ENCODE measurements at regions not wholly inside any gene's neighbourhood (a gene's known extent, or its start where the extent isn't known, plus 50 kb on each side); places are given as distances from the start of the nearest gene placed in this dataset.

DNA sequence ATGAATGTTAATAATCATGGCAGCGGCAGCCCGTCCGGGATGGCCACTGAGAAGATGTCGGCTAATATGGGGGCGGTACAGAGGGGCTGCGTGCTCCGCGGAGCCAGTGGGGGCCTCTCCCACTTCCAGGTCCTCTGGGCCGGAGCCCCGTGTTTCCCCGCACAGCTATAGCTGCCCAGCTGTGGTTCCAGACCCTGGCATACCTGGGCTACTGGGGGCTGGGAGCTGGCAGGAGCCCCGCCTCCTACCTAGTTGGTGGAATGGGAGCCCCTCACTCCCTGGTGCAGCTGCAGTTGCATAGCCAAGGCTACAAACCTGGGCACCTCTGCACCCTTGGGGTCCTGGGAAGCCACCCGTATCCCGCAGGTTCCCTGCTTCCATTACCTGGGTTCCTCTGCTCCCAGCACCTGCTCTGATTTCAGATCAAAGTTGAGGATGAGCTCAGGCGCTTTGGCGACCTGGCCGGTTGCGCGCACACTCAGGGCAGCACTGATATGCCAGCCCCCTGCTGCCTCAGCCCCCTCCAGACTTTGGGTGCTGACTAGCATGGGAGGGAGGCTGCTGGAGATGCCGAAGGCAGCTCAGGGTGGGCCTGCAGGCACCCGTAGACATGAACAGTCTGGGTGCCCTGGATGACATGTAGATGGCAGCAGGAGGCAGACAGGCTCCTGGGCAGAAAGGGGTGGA lies 236.5 kb upstream of the SEMA3D start:
- Histone ChIP-seq H3K9me3 (ENCODE audit: insufficient read depth, low read length, severe bottlenecking) (no peaks in the 10 kb centered on the region), H4K20me1 (ENCODE audit: insufficient read depth, low read length) (no peaks in the 10 kb centered on the region), H3K4me2 (ENCODE audit: insufficient read depth, low read length) (no peak overlapping the region), H3K9ac (ENCODE audit: low read depth, low read length) (no peak overlapping the region), H3K4me3 (ENCODE audit: low read depth in 1 of 2, low read length in 2 of 2) (no peak overlapping the region), H2AFZ (ENCODE audit: low read depth, low read length) (no peak overlapping the region), H3K27me3 (ENCODE audit: insufficient read depth, low read length, poor library complexity) (no peaks in the 10 kb centered on the region), H3K4me1 (ENCODE audit: insufficient read depth, low read length) (no peaks in the 10 kb centered on the region), H3K27ac (ENCODE audit: low read length) (no peak overlapping the region), H3K79me2 (ENCODE audit: insufficient read depth, low read length) (no peaks in the 10 kb centered on the region), H3K36me3 (ENCODE audit: insufficient read depth, low read length) (no peaks in the 10 kb centered on the region)
- no peak for DNase-seq
- no peak for TF ChIP-seq EZH2 (IDR thresholded peaks at IDR 0.05; ENCODE audit: borderline replicate concordance, low read depth, low read length, severe bottlenecking)
- TF ChIP-seq, protein P1, sequence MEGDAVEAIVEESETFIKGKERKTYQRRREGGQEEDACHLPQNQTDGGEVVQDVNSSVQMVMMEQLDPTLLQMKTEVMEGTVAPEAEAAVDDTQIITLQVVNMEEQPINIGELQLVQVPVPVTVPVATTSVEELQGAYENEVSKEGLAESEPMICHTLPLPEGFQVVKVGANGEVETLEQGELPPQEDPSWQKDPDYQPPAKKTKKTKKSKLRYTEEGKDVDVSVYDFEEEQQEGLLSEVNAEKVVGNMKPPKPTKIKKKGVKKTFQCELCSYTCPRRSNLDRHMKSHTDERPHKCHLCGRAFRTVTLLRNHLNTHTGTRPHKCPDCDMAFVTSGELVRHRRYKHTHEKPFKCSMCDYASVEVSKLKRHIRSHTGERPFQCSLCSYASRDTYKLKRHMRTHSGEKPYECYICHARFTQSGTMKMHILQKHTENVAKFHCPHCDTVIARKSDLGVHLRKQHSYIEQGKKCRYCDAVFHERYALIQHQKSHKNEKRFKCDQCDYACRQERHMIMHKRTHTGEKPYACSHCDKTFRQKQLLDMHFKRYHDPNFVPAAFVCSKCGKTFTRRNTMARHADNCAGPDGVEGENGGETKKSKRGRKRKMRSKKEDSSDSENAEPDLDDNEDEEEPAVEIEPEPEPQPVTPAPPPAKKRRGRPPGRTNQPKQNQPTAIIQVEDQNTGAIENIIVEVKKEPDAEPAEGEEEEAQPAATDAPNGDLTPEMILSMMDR (IDR thresholded peaks at IDR 0.05; ENCODE audit: borderline replicate concordance, extremely low read depth, low read length, poor library complexity, severe bottlenecking): no peak
- no peak for ATAC-seq (ENCODE audit: insufficient read depth, low read depth)

GRCh38 chr7:85415743-85416142 lies 228.9 kb upstream of the SEMA3D start:
- no peaks in the 10 kb centered on the region for H3K27me3 ChIP-seq (ENCODE audit: insufficient read depth, low read length, poor library complexity)
- DNase-seq (no peak), ATAC-seq (ENCODE audit: insufficient read depth, low read depth) (no peak)
- no peak overlapping the region for H2AFZ ChIP-seq (ENCODE audit: low read depth, low read length)
- TF ChIP-seq, protein P1 (IDR thresholded peaks at IDR 0.05; ENCODE audit: borderline replicate concordance, extremely low read depth, low read length, poor library complexity, severe bottlenecking): no peak
- TF ChIP-seq EZH2 (IDR thresholded peaks at IDR 0.05; ENCODE audit: borderline replicate concordance, low read depth, low read length, severe bottlenecking): no peak
- no peak overlapping the region for H3K27ac ChIP-seq (ENCODE audit: low read length)
- no peaks in the 10 kb centered on the region for H3K9me3 ChIP-seq (ENCODE audit: insufficient read depth, low read length, severe bottlenecking)
- no peak overlapping the region for H3K9ac ChIP-seq (ENCODE audit: low read depth, low read length)
- H3K4me3 ChIP-seq (ENCODE audit: low read depth in 1 of 2, low read length in 2 of 2): no peak overlapping the region
- no peaks in the 10 kb centered on the region for H3K4me1 ChIP-seq (ENCODE audit: insufficient read depth, low read length)
- no peaks in the 10 kb centered on the region for H3K79me2 ChIP-seq (ENCODE audit: insufficient read depth, low read length)
- no peaks in the 10 kb centered on the region for H3K36me3 ChIP-seq (ENCODE audit: insufficient read depth, low read length)
- H4K20me1 ChIP-seq (ENCODE audit: insufficient read depth, low read length): no peaks in the 10 kb centered on the region
- no peak overlapping the region for H3K4me2 ChIP-seq (ENCODE audit: insufficient read depth, low read length)

DNA sequence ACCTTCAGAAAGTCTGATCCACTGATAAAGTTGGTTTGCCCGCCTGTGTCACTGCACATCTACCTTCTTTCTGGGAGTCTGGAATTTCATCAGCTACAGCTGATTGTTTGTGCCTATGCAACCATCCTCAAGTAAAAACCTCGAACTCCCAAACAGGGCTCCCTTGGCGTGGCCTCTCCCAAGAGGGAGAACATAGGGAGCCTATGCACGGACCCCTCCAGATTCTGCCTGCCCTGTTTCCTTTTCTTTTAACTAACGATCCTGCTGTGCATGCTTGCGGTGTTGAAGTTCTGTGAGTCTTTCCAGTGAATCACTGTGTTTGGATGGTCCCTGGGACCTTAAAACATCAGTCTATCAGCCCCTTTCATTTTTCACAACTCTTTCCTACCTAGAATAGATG lies 226.9 kb upstream of the SEMA3D start:
- H3K27ac ChIP-seq (ENCODE audit: low read length): no peak overlapping the region

More for the DNA sequence above, 226.9 kb upstream of the SEMA3D start:
- Histone ChIP-seq H4K20me1 (ENCODE audit: insufficient read depth, low read length) (no peaks in the 10 kb centered on the region), H3K9ac (ENCODE audit: low read depth, low read length) (no peak overlapping the region), H3K4me2 (ENCODE audit: insufficient read depth, low read length) (no peak overlapping the region), H3K36me3 (ENCODE audit: insufficient read depth, low read length) (no peaks in the 10 kb centered on the region), H3K4me3 (ENCODE audit: low read depth in 1 of 2, low read length in 2 of 2) (no peak overlapping the region), H3K4me1 (ENCODE audit: insufficient read depth, low read length) (no peaks in the 10 kb centered on the region), H2AFZ (ENCODE audit: low read depth, low read length) (no peak overlapping the region), H3K27me3 (ENCODE audit: insufficient read depth, low read length, poor library complexity) (no peaks in the 10 kb centered on the region), H3K9me3 (ENCODE audit: insufficient read depth, low read length, severe bottlenecking) (no peaks in the 10 kb centered on the region), H3K79me2 (ENCODE audit: insufficient read depth, low read length) (no peaks in the 10 kb centered on the region)
- TF ChIP-seq, protein P1 (IDR thresholded peaks at IDR 0.05; ENCODE audit: borderline replicate concordance, extremely low read depth, low read length, poor library complexity, severe bottlenecking): no peak
- TF ChIP-seq EZH2 (IDR thresholded peaks at IDR 0.05; ENCODE audit: borderline replicate concordance, low read depth, low read length, severe bottlenecking): no peak
- no peak for ATAC-seq (ENCODE audit: insufficient read depth, low read depth)
- DNase-seq: no peak
